ENCODE measurements at regions not wholly inside any gene's neighbourhood (a gene's known extent, or its start where the extent isn't known, plus 50 kb on each side); places are given as distances from the start of the nearest gene placed in this dataset.
"Not testable (repeated sequence)": the region's sequence is repeated elsewhere in the genome, so short reads cannot be mapped to it uniquely, and the experiment has no call there.

DNA sequence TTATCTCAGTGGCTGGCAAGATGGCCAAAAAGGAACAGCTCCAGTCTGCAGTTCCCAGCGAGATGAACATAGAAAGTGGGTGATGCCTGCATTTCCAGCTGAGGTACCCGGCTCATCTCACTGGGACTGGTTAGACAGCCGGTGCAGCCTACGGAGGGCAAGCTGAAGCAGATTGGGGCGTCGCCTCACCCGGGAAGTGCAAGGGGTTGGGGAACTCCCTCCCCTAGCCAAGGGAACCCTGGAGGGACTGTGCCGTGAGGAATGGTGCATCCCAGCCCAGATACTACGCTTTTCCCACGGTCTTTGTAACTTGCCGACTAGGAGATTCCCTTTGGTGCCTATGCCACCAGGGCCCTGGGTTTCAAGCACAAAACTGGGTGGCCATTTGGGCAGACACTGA is 324.7 kb downstream of the GJA1 start:
- DNase-seq (ENCODE audit: low read depth, low spot score) = no peak

DNA sequence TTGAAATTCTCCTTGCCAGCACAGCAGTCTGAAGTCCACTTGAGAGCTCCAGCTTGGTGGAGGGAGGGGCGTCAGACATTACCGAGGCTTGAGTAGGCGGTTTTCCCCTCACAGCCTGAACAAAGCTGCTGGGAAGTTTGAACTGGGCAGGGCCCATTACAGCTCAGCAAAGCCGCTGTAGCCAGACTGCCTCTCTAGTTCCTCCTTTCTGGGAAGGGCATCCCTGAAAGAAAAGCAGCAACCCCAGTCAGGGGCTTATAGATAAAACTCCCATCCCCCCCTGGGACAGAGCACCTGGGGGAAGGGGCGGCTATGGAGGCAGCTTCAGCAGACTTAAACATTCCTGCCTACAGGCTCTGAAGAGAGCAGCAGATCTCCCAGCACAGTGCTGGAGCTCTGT is 325.3 kb downstream of the GJA1 start:
- no peak for DNase-seq (ENCODE audit: low read depth, low spot score)

DNA sequence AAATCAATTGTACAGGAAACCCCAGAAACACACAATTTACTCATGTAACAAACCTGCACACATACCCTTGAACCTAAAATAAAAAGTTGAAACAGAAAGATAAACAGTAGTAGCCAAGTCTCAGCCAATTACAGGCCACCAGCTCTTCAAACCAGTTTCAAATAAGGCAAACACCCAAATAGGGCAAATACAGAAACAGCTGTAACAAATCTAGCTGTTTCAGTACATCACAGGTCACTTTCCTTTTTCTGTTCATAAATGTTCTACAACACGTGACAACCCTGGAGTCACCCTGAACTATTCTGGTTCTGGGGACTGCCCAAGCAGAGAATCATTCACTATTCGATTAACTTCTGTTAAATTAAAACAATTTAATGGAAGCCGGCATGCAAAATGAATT is 329.0 kb downstream of the GJA1 start:
- no peak for DNase-seq (ENCODE audit: low read depth, low spot score)

DNA sequence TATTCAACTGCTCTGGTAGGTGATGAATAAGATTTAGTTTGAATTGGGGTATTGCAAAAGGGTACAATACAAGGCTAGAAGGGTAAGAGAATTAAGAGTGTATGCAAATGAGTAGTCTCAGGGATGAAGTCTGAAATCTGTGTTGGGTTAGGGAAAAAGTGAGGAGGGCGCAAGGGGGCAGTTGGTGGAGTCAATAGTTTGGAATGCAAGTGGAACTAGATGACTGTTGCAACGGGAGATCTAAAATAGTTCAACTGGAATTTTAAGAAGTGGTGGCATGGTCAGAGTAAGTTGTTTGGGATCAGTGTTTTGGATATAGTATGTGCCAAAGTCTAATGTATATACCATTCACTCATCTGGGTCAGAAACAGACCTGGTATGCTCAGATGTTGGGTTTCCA is 329.6 kb downstream of the GJA1 start:
- no peak for DNase-seq (ENCODE audit: low read depth, low spot score)

DNA sequence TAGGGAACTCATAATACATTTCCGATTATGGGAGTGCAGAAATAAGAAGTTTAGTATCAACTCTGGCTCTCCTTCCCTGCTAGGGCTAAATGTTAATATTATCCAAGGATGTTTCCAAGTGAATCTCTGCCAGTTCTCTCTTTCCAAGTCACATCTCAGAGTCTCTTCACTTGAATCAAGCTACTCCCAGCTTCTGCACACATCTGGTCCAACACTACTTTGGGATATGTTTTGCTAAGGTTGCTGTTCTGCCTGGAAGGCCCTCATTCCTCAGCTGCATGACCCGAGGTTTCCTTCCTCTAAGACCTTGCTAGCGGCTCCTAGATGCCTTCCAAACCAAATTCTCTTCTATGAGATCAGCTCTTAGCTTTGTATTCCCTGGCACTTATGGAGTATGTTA is 331.8 kb downstream of the GJA1 start:
- no peak for DNase-seq (ENCODE audit: low read depth, low spot score)

DNA sequence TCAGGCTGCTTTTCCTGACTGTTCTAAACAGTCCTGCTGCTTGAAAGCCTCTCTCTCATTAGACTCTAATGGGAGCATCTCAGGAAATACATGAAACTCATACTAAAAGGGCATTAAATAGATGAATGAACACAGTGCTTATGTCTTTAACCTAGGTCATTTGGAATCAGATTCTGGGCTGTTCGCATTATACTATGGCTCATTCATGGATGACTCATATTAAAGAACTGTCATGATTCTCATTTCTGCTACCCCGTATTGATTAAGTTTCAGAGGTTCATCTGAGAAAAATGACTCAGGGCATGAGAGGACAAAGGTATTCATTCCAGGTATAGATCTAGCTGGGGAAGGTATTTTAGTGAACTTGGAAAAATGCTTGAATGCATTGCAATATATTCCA is 335.5 kb downstream of the GJA1 start:
- no peak for DNase-seq (ENCODE audit: low read depth, low spot score)

DNA sequence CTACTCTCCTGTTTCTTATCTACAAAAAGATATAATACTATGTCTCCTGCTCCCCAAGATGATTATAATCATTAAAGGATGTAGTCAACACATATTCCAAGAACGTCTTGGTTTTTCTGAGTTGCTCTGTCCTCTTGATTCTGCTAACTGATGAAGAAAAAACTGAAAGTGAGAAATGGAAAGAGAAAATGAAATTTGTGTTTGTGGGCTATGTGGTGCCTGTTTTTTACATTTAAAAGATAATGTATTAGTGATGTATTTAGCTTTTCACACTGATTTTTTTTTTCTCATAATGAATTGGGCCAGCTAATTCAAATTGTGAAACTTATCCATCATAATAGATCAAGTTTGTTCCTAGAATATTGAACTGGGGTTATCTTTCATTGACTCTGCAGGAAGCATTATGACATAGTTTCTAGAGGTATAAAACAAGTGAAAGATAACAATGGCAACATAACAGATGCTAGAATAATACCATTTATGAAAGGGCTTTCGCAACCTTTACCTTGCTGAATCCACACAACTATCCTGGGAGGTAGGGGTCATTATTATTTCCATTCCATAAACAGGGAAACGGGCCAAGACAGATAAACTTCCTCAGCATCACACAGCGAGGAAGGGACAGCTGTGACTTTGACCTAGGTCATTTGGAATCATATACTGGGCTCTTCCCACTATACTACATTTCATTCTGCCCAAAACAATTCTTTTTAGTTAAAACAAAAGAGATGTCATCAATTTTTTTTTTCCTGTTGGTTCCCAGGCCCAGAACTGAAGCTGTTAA is 336.7 kb downstream of the GJA1 start:
- no peak for DNase-seq (ENCODE audit: low read depth, low spot score)

DNA sequence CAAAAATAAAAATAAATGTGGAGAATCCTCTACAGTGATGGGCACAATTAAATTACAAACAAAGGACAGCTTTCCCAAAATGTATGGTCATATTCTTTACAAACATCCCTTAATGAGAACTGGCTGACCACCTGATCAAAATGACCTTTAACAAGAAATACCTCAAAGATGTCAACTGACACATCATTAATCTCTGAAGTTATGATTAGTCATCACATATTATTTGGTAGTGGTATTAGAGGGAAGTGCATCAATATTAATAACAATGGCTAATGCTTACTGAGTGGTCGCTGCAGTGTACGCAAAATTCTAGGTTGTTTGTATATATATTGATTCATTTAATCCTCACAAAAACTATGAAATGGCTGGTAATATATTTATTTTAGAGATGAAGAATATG is 340.6 kb downstream of the GJA1 start:
- no peak for DNase-seq (ENCODE audit: low read depth, low spot score)

DNA sequence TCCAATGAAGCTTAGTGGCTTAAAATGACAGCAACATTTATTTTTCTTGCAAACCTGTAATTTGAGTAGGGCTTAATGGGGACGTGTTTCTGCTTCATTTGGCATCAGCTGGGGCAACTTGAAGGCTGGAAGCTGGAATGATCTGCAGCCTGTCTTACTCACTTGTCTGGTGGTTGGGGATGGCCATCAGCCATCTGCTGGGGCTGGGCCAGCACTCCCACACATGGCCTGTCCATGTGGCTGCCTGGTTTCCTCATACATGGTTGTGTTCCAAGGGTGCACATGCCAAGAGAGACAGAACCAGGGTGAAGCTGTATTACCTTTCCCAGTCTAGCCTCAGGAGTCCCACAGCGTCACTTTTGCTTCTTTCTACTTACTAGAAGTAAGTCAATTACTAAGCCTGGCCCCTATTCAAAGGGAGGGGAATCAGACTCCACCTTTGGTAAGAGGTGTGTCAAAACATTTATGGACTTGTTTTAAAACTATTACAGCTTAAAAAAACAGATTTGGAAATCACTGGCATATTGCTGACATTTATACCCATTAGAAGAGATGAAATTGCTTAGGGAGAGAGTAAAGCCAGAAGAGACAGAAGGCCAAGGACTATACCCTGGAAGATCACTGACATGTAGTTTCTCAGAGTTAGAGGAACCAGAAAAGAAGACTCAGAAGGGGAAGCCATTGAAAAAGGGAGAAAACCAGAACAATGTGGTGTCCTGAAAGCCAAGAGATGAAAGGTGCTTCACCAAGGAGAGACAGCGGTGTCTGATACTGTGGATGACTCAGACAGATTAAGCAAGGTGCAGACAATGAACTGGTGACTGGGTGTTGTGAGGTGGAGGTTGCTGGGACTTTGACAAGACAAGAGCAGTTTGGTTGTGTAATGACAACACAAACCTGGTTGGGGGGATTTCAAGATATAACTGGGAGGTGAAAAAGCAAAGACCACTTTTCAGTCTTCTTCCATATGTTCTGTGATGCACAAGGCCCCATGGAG is 345.2 kb downstream of the GJA1 start:
- DNase-seq (ENCODE audit: low read depth, low spot score) = no peak

DNA sequence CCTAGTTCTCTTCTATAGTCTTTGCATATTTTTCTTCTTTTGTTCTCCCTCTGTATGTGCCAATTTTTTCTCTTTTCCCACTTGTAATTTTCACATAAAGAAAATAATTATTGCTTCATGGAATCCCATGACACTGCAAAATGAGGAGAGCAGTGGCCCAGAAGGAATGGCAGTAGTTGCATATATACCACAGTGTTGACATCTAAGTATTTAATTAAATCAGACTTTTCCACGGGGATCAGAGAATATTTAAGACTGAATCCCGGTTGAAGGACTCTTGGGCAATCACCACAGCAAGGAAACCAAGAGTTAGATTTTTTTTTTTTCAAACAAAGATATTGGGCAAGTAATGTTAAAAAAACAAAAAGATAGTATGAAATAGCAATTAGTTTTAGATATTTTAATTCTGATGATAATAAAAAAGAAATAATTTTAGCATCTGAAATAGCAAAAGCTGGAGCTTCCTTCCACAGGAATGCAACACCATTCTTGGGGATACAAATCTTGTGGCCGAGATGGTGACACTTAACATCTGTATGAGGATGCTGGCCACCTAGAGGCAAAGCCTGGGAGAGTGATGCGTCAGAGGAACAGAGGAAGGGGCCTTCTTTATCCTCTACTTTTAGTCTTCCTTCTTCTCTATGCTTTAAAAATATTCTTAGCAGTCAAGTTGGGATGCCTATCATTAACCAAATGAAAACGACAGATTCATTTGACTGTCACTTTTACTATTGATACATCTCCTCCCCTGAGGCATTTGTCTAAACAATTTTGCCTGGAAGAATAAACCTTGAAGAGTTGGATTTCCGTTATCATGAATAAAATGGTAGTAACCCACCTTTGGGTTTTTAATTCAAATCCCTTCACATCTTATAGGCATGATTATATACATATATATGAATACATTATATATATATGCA is 356.2 kb downstream of the GJA1 start:
- no peak for DNase-seq (ENCODE audit: low read depth, low spot score)

DNA sequence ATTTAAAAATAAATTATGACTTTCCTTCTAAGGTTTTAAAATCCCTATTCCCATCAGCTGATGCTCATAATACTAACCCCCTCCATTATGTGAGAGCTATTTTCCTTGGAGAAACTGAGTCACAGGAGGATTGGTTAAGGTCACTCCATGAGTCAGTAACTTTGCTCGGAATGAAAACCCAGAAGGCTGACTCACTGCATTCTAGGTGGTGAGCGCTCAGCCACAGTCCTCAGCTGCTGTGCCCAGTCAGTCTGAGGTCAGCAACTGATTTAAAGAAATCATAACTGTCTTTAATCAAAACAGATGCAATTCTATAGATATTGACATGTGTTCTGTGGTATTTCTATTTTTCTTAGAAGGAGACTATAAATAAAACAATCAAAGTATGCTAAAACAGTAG is 359.2 kb downstream of the GJA1 start:
- peak; percentile 65 for DNase-seq (ENCODE audit: low read depth, low spot score)

DNA sequence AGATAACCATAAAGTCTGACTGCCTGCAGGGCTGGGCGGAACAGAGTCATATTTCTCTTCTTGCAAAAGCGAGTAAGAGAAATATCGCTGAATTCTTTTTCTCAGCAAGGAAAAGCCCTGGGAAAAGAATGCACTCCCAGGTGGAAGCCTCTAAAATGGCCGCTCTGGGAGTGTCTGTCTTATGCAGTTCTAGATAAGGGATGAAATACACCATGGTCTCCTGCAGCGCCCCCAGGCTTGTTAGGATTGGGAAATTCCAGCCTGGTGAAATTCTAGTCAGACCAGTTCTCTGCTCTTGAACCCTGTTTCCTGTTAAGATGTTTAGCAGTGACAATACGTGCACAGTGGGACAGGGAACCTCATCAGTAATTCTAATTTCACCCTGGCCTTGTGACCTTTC is 362.2 kb downstream of the GJA1 start:
- DNase-seq (ENCODE audit: low read depth, low spot score) = not testable (repeated sequence)

DNA sequence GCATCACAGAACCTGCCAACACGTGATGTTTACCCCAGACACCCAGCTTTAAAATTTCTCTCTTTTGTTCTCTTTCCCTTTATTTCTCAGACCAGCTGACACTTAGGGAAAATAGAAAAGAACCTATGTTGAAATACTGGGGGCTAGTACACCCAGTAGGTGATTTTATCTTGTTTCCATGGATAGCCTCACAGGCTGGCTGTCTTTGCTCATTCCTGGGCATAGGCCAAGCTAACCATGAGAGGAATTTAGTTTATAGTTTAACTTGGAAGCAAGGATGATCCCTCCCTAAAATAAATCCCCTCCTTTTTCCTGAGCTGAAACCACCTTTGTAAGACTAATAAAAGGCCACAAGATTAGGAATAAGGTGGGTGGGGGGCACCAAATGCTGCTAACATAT is 362.7 kb downstream of the GJA1 start:
- not testable (repeated sequence) for DNase-seq (ENCODE audit: low read depth, low spot score)

DNA sequence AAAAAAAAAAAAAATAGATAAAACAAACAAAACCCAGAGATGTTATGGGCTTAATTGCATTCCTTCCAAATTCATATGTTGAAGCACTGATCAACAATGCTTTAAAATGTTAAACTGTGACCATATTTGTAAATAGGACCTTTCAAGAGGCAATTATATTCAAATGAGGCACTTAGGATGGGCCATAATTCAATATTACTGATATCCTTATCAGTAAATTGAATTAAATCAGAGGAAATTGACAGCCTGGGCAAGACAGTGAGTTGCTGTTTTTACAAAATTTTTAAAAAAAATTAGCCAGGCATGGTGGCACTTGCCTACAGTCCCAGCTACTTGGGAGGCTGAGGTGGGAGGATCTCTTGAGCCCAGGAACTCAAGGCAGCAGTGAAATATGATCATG is 364.1 kb downstream of the GJA1 start:
- no peak for DNase-seq (ENCODE audit: low read depth, low spot score)

DNA sequence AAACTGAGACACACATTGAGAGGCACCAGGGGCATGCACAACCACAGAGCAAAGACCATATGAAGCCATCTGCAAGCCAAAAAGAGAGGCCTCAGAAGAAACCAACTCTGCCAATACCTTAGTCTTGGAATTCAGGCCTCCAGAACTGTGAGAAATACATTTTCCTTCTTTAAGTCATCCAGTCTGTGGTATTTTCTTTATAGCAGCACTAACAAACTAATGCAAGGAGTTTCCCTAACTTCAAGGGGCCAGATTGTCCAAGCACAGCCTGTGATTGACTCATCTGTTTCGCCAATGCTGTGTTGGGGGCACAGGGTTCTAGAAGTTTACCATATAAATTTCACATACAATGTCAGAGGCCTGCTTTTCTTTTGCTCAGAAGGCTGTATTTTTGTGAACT is 364.6 kb downstream of the GJA1 start:
- no peak for DNase-seq (ENCODE audit: low read depth, low spot score)

DNA sequence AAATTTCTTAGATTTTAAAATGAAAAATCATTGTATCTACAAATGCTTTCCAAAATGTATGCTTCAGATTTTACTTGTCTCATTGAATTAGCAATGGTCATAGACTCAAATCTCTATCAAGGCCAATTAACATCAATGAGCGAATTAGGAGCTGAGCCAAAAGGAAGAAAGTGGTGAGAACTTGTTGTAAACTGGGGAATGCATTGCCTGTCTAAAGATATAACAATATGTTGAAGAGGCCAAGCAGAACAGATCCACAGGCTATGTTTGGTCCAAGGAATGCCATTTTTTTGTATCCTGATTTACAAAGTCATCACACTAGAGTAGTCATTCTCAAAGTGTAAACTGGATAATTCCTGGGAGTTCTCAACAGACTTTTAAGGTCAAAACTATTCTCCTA is 370.7 kb downstream of the GJA1 start:
- no peak for DNase-seq (ENCODE audit: low read depth, low spot score)

DNA sequence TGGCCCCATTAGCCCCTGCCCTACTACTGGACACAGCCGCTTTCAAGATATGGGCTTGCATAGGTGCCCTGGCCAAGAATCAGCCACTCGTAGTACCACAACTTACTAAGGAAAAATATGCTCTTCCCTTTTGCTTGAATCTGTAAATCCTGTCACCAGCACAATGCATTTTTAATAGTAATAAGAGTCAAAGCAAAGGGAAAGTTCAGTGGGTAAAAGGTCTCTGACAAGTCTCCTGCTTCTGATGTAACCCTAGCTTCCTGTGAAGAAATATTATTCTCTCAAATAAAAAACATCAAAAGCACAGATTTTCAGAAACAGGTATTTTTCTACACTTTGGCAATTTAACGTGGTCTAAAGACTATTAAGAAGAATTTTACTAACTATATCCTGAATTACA is 373.8 kb downstream of the GJA1 start:
- DNase-seq (ENCODE audit: low read depth, low spot score) = no peak

DNA sequence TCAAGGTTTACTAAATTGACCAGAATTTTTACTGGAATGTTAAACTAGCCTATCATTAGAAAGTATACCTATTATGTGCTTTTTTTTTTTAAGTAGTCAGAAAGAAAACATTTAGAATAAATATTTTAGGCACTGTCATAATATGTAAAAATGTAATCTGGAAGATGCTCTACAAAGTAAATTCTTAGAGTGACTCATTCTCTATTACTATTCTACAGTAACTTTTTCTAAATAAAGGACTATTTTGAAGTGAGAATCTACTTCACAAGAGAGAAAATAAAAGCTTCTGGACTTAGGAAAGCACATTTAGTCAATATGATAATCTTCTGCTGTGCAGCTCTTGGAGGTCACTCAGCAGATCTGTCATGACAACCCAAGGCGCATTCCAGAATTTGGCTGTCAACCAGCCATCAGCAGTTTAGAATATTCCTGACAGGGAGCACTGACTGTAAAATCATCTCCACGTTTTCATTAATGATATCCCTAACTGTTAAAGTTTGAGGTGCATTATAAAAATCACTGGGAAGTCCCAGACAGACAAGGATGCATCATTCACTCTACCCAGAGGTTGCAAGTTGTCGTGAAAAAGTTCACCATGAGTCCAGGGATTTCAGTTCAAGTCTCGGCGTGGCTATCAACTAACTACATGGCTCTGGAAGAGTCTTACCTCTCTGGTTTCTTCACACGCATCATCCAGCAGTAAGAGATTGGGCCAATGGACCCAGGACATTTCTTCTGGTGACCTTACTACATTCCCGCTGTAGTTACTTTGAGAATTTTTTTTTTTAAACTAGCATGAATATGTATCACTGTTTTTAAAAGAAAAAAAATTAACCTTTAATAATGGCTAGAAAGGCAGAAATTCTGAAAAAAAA is 374.9 kb downstream of the GJA1 start:
- DNase-seq (ENCODE audit: low read depth, low spot score) = no peak

DNA sequence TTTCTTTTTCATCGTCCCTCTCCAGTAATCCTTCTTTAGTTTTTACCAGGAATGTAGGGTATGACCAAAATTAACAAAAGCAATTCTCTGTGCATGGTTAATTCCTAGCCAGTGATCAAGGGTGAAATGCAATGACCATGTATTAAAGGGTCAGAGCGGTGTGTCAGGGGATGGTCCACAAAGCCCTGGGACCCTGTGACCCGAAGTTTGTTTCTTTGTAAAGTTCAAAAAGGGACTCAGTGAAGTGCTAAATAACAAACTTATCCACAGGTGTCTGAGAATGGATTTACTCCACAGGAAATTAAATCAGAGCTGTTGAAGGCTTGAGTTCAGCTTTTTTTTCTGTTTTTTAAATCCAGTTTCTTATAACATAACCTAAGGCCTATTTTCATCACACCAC is 375.7 kb downstream of the GJA1 start:
- no peak for DNase-seq (ENCODE audit: low read depth, low spot score)

DNA sequence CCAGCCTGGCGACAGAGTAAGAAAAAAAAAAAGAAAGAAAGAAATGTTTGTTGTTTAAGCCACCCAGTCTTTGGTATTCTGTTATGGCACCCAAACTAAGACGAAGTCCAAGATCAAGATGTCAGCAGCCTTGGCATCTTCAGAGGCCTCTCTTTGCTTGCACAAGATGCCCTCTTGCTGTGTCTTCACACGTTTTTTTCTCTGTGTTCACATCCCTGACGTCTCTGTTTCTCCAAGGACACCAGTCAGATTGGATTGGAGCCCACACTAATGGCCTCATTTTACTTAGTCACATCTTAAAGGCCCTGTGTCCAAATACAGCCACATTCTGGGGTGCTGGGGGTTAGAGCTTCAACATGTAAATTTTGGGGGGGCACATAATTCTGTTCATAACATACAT is 380.9 kb downstream of the GJA1 start:
- no peak for DNase-seq (ENCODE audit: low read depth, low spot score)

Data from brain pericyte (primary cell).